Endothelial cell of umbilical vein (primary cell): ENCODE measurements at regions not wholly inside any gene's neighbourhood (a gene's known extent, or its start where the extent isn't known, plus 50 kb on each side); places are given as distances from the start of the nearest gene placed in this dataset.

Experiments
- BruUV-seq: library from RNA; stranded (reverse); fragments of 400-500 nt; replicated peaks from 2 replicates; lab custom pipeline; 2021; lab: Mats Ljungman, UMichigan
- CTCF ChIA-PET: fragments of 300-600, 350-600 bp; sonication (Branson Sonifier 250); formaldehyde crosslinking; loops from one replicate; lab custom pipeline; 2021; ENCODE audit warnings: antibody characterized with exemption, inconsistent platforms; lab: Charles Lee
- POLR2A ChIA-PET: fragments of 300-600, 350-600 bp; sonication (Branson Sonifier 250); formaldehyde crosslinking; loops from one replicate; lab custom pipeline; 2021; ENCODE audit warnings: antibody characterized with exemption, inconsistent platforms; lab: Charles Lee
- DNase-seq: peaks from one replicate; pipeline ENCODE4 v3.0.0-alpha.2; 2011; ENCODE audit warnings: low read depth, low spot score
- FAIRE-seq: peaks from 2 replicates; lab custom pipeline; 2011; peaks lifted over from hg19 to GRCh38; lab: Jason Lieb, UNC
- H2AFZ ChIP-seq: 2 replicates; pipeline ENCODE4 v1.6.0; 2012; ENCODE audit warnings: low read depth, low read length, control low read depth, inconsistent platforms
- H3K27ac ChIP-seq: 2 replicates; pipeline ENCODE4 v1.5.1; 2011; ENCODE audit warnings: low read depth, mild to moderate bottlenecking, control low read depth, low read length, moderate library complexity; ENCODE audit not compliant: insufficient read depth
- H3K27me3 ChIP-seq, 2 experiments: 2 replicates each; pipeline versions ENCODE4 v1.6.0 to v1.6.1; 2011; ENCODE audit warnings: low read length in 2 of 2, mixed read lengths in 1 of 2; ENCODE audit not compliant: control insufficient read depth in 2 of 2, insufficient read depth in 2 of 2
- H3K36me3 ChIP-seq, 2 experiments: 2 replicates in 1 of 2; 3 replicates in 1 of 2; pipeline ENCODE4 v1.5.1; 2011; ENCODE audit warnings: low read length in 2 of 2, mild to moderate bottlenecking in 1 of 2, moderate library complexity in 1 of 2; ENCODE audit not compliant: control insufficient read depth in 2 of 2, insufficient read depth in 2 of 2; ENCODE audit errors: extremely low read depth in 1 of 2
- H3K4me1 ChIP-seq: 3 replicates; pipeline ENCODE4 v1.5.1; 2011; ENCODE audit warnings: mild to moderate bottlenecking, low read length; ENCODE audit not compliant: control insufficient read depth, insufficient read depth; ENCODE audit errors: extremely low read depth
- H3K4me2 ChIP-seq: 2 replicates; pipeline ENCODE4 v1.6.1; 2011; ENCODE audit warnings: low read length, control low read depth, mixed read lengths; ENCODE audit not compliant: insufficient read depth
- H3K4me3 ChIP-seq, 3 experiments: fragments of 200-600 bp in 1 of 3; sonication (generic), shearing (Covaris generic) in 1 of 3; replicated peaks in 1 of 3; 2 replicates each; pipeline ENCODE4 v1.5.1; 2011 to 2016; ENCODE audit warnings: control low read depth in 3 of 3, low read length in 3 of 3, mild to moderate bottlenecking in 2 of 3, inconsistent platforms in 1 of 3, low read depth in 1 of 3, moderate library complexity in 1 of 3; ENCODE audit not compliant: insufficient read depth in 1 of 3
- H3K79me2 ChIP-seq: 2 replicates; pipeline ENCODE4 v1.6.0; 2012; ENCODE audit warnings: low read length, inconsistent platforms; ENCODE audit not compliant: control insufficient read depth, insufficient read depth
- H3K9ac ChIP-seq: replicated peaks from 2 replicates; pipeline ENCODE3; 2011; ENCODE audit warnings: low read length, control low read depth; ENCODE audit not compliant: insufficient read depth; ENCODE audit errors: extremely low read depth
- H3K9me1 ChIP-seq: replicated peaks from 3 replicates; pipeline ENCODE4 v1.6.0; 2011; ENCODE audit warnings: mild to moderate bottlenecking, low read length; ENCODE audit not compliant: control insufficient read depth, insufficient read depth; ENCODE audit errors: extremely low read depth
- H3K9me3 ChIP-seq: replicated peaks from 2 replicates; pipeline ENCODE4 v1.5.1; 2012; ENCODE audit warnings: low read length, inconsistent platforms; ENCODE audit not compliant: control insufficient read depth, insufficient read depth
- H4K20me1 ChIP-seq: replicated peaks from 2 replicates; pipeline ENCODE3; 2011; ENCODE audit warnings: mild to moderate bottlenecking, low read length; ENCODE audit not compliant: control insufficient read depth, insufficient read depth; ENCODE audit errors: extremely low read depth
- EZH2 ChIP-seq: IDR thresholded peaks from 2 replicates; pipeline ENCODE4 v1.6.1; 2012; ENCODE audit warnings: borderline replicate concordance, low read depth, mild to moderate bottlenecking, moderate library complexity, low read length, inconsistent platforms; ENCODE audit not compliant: severe bottlenecking
- FOS ChIP-seq: IDR thresholded peaks from 2 replicates; pipeline ENCODE4 v1.6.1; 2011; ENCODE audit warnings: mild to moderate bottlenecking, low read length, moderate library complexity, borderline replicate concordance; ENCODE audit not compliant: insufficient read depth
- GATA2 ChIP-seq: IDR thresholded peaks from 2 replicates; pipeline ENCODE4 v1.7.0; 2011; ENCODE audit warnings: low read depth, mild to moderate bottlenecking, moderate library complexity, mixed read lengths, low read length; ENCODE audit not compliant: insufficient read length, insufficient read depth
- JUN ChIP-seq: IDR thresholded peaks from 2 replicates; pipeline ENCODE4 v1.6.1; 2011; ENCODE audit warnings: borderline replicate concordance, low read depth; ENCODE audit not compliant: insufficient read length, insufficient read depth
- MYC ChIP-seq: IDR thresholded peaks from one replicate; pipeline ENCODE4 v1.6.1; 2011; ENCODE audit warnings: mild to moderate bottlenecking, low read depth, low read length
- POLR2A ChIP-seq: IDR thresholded peaks from 2 replicates; pipeline ENCODE4 v1.6.1; 2012; ENCODE audit warnings: low read depth, mild to moderate bottlenecking, control low read depth, low read length
- POLR2AphosphoS5 ChIP-seq: IDR thresholded peaks from 2 replicates; pipeline ENCODE4 v1.6.1; 2012; ENCODE audit warnings: low read depth, mild to moderate bottlenecking, control low read depth, low read length, moderate library complexity; ENCODE audit not compliant: insufficient read depth
- dilution Hi-C: fragments of 300-500 bp; cut with MboI; formaldehyde crosslinking; loops from one replicate; pipeline ENCODE4 v1.15.0; 2019; ENCODE audit warnings: low sequenced_read_pairs; ENCODE audit not compliant: extremely low pct_ligation_motif_present
- intact Hi-C: fragments of 100-400 bp; cut with micrococcal nuclease; formaldehyde crosslinking; loops from one replicate; pipeline ENCODE4 v1.10.0; 2022
- TF ChIP-seq, protein P1 (sequence below), 2 donors: IDR thresholded peaks; 1 replicate in 1 of 2; 2 replicates in 1 of 2; pipeline ENCODE4 v1.5.1; 2011; ENCODE audit warnings: low read length in 2 of 2, mild to moderate bottlenecking in 2 of 2, moderate library complexity in 2 of 2, control low read depth in 1 of 2, inconsistent platforms in 1 of 2, low read depth in 1 of 2; ENCODE audit not compliant: insufficient read depth in 1 of 2; ENCODE audit errors: extremely low read depth in 1 of 2
- TF ChIP-seq, protein P2 (sequence below): IDR thresholded peaks from 2 replicates; pipeline ENCODE4 v1.6.1; 2011; ENCODE audit not compliant: insufficient read depth, insufficient read length

DNA sequence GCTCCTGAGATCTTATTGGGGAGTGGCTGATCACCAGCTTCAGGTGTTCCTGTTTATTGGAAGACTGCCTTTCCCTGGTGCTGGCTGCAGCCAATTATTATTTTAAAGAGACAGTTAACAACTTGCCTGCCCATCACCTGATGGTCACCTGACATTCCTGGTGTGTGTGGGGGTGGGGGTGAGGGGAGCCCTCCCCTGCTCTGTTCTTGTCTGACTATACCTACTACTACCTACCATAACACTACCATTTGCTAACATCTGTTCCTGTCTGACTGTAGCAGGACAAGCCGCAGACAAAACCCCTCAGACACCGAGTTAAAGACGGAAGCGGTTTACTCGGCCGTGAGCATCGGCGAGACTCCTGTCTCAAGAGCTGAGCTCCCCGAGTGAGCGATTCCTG, 54.9 kb upstream of the NBPF3 start:
- Histone ChIP-seq H3K79me2 (no peaks in the 10 kb centered on the region), H2AFZ (no peak overlapping the region), H3K9ac (no peak overlapping the region), H3K9me3 (no peaks in the 10 kb centered on the region), H3K4me1 (no peaks in the 10 kb centered on the region), H3K27me3 (peaks cover 10 to 21% of the 10 kb centered on the region in 2 experiments), H3K27ac (no peak overlapping the region), H3K9me1 (no peaks in the 10 kb centered on the region), H3K4me2 (no peak overlapping the region), H3K36me3 (no peaks in the 10 kb centered on the region), H4K20me1 (no peaks in the 10 kb centered on the region), H3K4me3 (no peak overlapping the region)
- no peak for FAIRE-seq
- ChIA-PET POLR2A (interaction anchor here (1.2 kb wide), 1 partner anchor 13 kb away, joined by 5 read pairs; no protein-coding TSS in a partner anchor), CTCF (no interaction called here)
- intact Hi-C loops (no loop called here), dilution Hi-C loops (no loop called here)
- BruUV-seq, result no TSS peak
- TF ChIP-seq, protein P1, sequence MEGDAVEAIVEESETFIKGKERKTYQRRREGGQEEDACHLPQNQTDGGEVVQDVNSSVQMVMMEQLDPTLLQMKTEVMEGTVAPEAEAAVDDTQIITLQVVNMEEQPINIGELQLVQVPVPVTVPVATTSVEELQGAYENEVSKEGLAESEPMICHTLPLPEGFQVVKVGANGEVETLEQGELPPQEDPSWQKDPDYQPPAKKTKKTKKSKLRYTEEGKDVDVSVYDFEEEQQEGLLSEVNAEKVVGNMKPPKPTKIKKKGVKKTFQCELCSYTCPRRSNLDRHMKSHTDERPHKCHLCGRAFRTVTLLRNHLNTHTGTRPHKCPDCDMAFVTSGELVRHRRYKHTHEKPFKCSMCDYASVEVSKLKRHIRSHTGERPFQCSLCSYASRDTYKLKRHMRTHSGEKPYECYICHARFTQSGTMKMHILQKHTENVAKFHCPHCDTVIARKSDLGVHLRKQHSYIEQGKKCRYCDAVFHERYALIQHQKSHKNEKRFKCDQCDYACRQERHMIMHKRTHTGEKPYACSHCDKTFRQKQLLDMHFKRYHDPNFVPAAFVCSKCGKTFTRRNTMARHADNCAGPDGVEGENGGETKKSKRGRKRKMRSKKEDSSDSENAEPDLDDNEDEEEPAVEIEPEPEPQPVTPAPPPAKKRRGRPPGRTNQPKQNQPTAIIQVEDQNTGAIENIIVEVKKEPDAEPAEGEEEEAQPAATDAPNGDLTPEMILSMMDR (IDR thresholded peaks at IDR 0.05; ENCODE audit: extremely low read depth in 1 of 2, insufficient read depth in 1 of 2, low read depth in 1 of 2, low read length in 2 of 2), result no peak
- TF ChIP-seq GATA2, result no peak
- no peak for TF ChIP-seq JUN
- TF ChIP-seq POLR2AphosphoS5, result no peak
- TF ChIP-seq POLR2A, result no peak
- no peak for TF ChIP-seq FOS
- TF ChIP-seq, protein P2, sequence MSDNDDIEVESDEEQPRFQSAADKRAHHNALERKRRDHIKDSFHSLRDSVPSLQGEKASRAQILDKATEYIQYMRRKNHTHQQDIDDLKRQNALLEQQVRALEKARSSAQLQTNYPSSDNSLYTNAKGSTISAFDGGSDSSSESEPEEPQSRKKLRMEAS, result no peak
- TF ChIP-seq EZH2, result no peak
- TF ChIP-seq MYC, result no peak
- DNase-seq, result no peak
